B cell (primary cell): ENCODE measurements at regions not wholly inside any gene's neighbourhood (a gene's known extent, or its start where the extent isn't known, plus 50 kb on each side); places are given as distances from the start of the nearest gene placed in this dataset.

Experiments used
- CTCF ChIP-seq: fragments of 200-600 bp; IDR thresholded peaks from one replicate; pipeline ENCODE4 v1.8.0; 2022; ENCODE audit warnings: antibody characterized with exemption, mild to moderate bottlenecking
- EZH2 ChIP-seq: IDR thresholded peaks from 2 replicates; pipeline ENCODE4 v1.6.1; 2012; ENCODE audit warnings: borderline replicate concordance, low read depth, mild to moderate bottlenecking, moderate library complexity, low read length; ENCODE audit not compliant: insufficient read depth, poor library complexity, severe bottlenecking

- TF ChIP-seq CTCF = no peak
- no peak for TF ChIP-seq EZH2
Observed at GRCh38 chr1:81111818-81112217, 688.9 kb upstream of the ADGRL2 start.
